Glomerular visceral epithelial cell (primary cell): ENCODE measurements at regions not wholly inside any gene's neighbourhood (a gene's known extent, or its start where the extent isn't known, plus 50 kb on each side); places are given as distances from the start of the nearest gene placed in this dataset.

Source experiments
- DNase-seq: peaks from one replicate; pipeline ENCODE4 v3.0.0-alpha.2; 2016; ENCODE audit errors: extremely low spot score

DNA sequence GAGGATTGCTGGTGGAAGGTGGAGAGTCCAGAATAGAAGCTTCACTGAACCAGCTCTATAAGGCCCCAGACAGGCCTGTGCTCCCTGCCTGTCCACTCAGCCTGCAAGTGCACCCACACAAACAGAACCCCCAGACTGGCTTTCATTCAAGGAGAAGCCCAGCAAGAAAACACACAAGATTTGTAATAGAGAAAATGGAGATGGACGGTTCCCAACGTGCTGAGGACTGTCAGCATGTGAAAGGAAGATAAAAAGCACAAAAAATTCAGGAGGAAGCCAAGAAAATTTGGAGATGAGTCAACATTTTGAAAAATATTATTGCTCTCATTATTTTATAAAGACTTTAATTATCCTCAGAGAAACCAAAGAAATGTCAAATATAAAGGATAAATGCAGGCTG lies 218.2 kb upstream of the SLC10A2 start:
- DNase-seq = no peak

DNA sequence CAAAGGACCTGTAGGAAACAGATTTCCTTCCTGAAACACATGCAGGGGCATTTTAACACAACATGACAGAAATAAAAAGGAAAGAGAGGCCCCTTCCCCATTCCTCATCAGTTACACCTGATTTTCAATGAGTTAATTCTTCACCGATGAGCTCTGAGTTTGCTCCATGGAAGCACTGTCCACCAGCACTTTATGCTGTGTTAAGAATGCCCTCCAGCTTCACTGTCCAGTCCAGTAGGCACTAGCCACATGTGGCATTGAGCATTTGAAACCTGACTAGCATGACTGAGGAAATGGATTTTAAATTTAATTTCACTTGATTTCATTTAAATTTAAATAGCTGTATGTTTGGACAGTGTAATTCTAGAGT lies 217.2 kb upstream of the SLC10A2 start:
- peak; percentile 10 for DNase-seq

- peak; percentile 83 for DNase-seq
These were observed 216.6 kb upstream of the SLC10A2 start for GRCh38 chr13:103282571-103283450.

DNA sequence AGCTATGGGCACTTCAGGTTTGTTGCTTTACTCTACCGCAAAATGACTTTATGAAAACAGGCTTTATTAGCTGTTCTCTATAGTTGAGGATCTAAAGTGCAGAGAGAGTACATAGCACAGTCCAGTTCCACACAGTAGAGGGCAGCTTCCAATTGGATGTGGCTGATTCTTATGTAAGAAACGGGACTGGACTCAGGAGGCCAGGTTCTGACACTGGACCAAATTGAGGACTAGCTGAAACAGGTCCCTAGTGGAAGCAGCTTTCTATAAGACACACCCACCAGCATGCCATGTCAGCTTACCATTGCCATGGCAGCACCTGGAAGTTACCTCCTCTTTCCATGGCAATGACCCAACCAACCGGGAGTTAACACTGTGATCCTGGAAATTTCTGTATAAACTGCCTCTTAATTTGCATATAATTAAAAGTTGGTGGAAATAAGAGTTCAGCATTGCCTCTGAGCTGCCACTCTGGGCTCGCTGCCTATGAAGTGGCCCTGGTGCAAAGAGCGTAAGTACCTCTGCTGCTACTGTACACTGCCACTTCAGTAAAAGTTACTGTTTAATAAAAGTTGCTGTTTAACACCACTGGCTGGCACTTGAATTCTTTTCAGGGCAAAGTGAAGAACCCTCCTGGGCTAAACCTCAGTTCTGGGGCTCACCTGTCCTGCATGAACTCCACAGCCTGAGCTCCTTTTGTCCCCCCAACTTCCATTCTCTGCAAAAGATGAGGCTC lies 211.9 kb upstream of the SLC10A2 start:
- DNase-seq = no peak

- DNase-seq = no peak
These were observed 210.7 kb upstream of the SLC10A2 start for GRCh38 chr13:103276775-103277498.

DNA sequence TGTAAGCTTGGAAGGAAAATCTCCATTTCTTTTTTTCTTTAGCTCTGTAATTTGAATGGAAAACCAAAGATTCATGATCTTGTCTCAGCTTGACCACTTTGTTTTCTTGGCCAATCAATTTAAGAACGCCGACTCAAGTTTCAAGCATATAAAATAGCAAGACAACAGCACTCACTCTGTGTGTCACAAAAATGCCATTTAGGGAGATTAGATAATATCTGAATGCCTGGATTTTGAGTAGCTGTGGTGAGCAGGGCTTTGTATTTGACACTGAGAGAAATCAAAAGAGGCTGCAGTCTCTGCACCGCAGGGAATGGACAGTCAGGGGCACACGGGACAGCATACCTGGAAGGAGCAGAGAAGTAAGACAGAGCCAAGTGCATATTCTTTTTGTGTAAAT lies 209.5 kb upstream of the SLC10A2 start:
- no peak for DNase-seq

- DNase-seq = no peak
These were observed 208.9 kb upstream of the SLC10A2 start for GRCh38 chr13:103275081-103275480.

GRCh38 chr13:103273825-103274224 lies 207.6 kb upstream of the SLC10A2 start:
- no peak for DNase-seq

- DNase-seq = no peak
These were observed 206.6 kb upstream of the SLC10A2 start for GRCh38 chr13:103272770-103273169.

GRCh38 chr13:103263448-103263847 lies 197.2 kb upstream of the SLC10A2 start:
- DNase-seq = no peak

GRCh38 chr13:103255587-103256301 lies 189.5 kb upstream of the SLC10A2 start:
- DNase-seq = no peak

DNA sequence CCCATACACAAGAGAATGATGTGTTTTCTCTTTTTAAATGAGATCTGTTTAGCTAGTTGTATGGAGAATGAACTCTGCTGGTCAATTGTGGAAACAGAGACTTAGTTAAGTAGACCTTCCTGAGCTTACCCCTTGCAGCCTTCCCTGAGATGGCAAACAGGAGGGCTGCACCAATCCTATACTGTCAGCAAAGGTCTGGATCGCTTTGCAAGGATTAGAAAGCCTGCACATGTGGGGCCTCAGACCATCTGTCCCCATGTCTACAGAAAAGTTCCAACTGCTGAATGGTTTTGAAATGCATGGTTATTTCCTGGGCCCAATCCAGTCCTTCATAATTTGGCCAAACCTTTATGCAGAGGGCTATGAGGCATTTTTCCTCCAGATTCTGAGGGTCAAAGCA lies 183.9 kb upstream of the SLC10A2 start:
- DNase-seq = no peak

DNA sequence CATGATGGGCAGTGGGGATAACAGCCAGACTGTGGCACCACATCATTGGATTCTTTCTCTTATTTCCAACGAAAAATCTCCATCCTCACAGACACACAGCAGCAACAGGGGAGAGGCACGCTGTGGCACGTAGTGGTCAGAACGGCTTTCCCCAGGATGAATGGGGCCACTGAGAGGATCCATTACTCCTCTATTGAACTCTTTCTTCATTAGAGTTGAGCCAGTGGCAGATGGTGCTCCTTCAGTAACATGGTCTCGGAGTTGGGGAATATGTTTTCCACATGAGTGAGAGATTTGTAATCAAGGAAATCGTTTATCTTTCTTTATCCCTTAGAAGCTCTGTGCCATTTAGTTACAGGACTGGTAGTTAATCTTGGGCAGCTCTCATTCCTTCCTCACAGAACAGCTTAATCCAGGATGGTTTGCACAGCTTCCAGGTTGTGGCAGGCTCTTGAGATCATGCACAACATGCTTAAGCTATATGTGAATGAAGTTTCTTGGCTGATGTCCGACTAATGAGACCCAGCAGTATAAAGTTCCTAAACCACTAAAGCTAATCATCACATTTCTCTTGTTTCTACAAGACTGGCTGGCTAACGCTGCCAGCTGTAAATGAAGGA lies 180.5 kb upstream of the SLC10A2 start:
- DNase-seq = no peak

DNA sequence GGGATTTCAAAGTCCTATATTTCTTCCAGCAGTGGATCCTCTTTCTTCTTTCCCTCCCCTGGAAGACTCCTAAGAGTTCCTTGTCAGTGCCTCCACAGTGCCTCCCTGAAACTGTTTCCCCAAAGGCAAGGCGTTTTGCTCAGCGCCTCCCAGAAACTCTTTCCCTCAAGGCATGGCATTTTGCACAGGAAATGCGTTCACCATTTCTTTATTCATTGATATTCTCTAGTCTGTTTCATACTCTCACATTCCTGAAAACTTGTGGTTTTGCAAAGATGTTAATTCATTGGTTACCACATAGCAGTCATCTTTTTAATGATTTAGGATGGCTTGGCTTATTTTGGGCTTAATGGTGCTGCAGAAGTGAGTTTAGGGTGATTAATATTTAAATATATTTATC lies 177.3 kb upstream of the SLC10A2 start:
- no peak for DNase-seq

DNA sequence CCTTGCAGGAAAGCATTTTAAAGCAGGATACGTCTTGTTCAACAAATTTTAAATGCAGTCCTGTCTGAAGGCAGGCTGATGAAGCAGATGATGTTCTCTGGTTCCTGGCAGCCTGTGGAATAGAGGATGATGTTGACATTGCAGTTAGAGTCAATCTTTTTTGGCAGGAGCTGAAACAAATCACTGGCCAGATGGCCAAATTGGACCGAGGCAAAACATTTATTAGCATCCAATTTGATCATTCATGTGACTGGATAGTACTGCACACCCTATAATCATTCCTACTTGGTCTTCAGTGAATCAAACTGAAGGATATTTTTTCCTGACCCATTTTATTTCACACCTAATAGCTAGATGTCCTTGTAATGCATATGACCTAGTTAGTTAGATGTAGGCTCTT lies 172.2 kb upstream of the SLC10A2 start:
- no peak for DNase-seq

GRCh38 chr13:103236213-103236612 lies 170.0 kb upstream of the SLC10A2 start:
- no peak for DNase-seq

DNA sequence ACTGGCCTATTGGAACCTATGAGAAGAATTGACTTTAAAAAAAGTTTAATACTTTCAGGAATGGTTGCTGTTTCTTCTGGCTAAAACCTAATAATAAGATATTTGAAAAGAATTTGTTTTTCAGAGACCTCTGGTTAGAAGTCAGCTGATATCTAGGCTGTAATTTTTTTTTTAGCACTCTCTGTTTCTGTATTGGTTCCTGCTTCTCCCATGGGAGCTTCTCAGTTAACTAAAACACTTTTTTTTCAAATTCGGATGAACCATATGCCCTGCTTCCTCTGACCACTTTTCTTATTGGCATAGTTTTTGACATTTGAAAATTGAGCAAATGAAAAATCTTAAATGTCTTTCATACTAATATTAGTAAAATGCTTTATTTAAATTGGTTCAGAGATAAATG lies 163.5 kb upstream of the SLC10A2 start:
- DNase-seq = no peak

GRCh38 chr13:103224804-103225203 lies 158.6 kb upstream of the SLC10A2 start:
- no peak for DNase-seq

- DNase-seq = no peak
These were observed 156.5 kb upstream of the SLC10A2 start for GRCh38 chr13:103222683-103223082.

DNA sequence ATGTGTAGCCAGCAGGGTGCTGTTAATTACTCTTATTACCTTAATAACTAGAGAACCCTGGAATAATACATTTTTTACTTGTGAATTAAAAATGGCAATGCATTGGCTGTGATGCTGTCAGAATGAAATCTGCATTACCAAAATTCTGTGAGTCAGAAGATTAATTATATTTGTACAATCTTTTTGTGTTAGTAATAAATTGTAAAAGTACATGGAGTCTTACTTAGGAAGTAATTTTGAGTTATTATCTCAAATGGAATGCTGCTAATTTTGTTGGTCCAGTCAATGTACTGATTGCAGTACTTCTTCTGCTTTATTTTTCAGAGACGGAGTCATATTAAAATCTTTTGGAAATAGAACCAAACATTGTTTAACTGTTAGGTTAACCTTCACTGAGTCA lies 152.0 kb upstream of the SLC10A2 start:
- no peak for DNase-seq

- no peak for DNase-seq
These were observed 146.9 kb upstream of the SLC10A2 start for GRCh38 chr13:103213152-103213551.
